SK-N-SH (cell line): ENCODE measurements at regions not wholly inside any gene's neighbourhood (a gene's known extent, or its start where the extent isn't known, plus 50 kb on each side); places are given as distances from the start of the nearest gene placed in this dataset.

ENCODE experiments used
- CTCF ChIA-PET: fragments of 300-600, 350-600 bp; formaldehyde crosslinking; extraction: SDS; loops from one replicate; lab custom pipeline; 2021; lab: Yijun Ruan, JAX
- POLR2A ChIA-PET: fragments of 350-600 bp; sonication (Branson Sonifier 250); formaldehyde crosslinking; extraction: SDS; loops from one replicate; lab custom pipeline; 2020; ENCODE audit warnings: antibody characterized with exemption, inconsistent platforms; lab: Yijun Ruan, JAX
- DNase-seq: peaks from one replicate; pipeline ENCODE4 v3.0.0; 2012
- H2AFZ ChIP-seq: fragments of 200-600 bp; sonication (generic); 2 replicates; pipeline ENCODE4 v1.8.1; 2016; ENCODE audit warnings: antibody characterized with exemption, mild to moderate bottlenecking, low read depth
- H3F3A ChIP-seq: fragments of 200-600 bp; sonication (generic); replicated peaks from 2 replicates; pipeline ENCODE3; 2016; ENCODE audit warnings: antibody characterized with exemption, mild to moderate bottlenecking; ENCODE audit not compliant: insufficient read depth
- H3K27ac ChIP-seq, 2 experiments: fragments of 200-500 bp in 1 of 2; fragments of 200-600 bp in 1 of 2; sonication (Bioruptor generic) in 1 of 2; sonication (generic), shearing (Covaris generic) in 1 of 2; 2 replicates each; pipeline versions ENCODE4 v1.5.1 to v1.6.1; 2014 to 2016; ENCODE audit warnings: low read depth in 2 of 2, inconsistent platforms in 1 of 2, low read length in 1 of 2, mild to moderate bottlenecking in 1 of 2, mixed read lengths in 1 of 2
- H3K27me3 ChIP-seq: fragments of 200-600 bp; sonication (generic), shearing (Covaris generic); 2 replicates; pipeline ENCODE4 v1.6.1; 2016; ENCODE audit warnings: mixed run types; ENCODE audit not compliant: insufficient read depth
- H3K36me3 ChIP-seq, 2 experiments: fragments of 200-500 bp in 1 of 2; fragments of 200-600 bp in 1 of 2; sonication (Bioruptor generic) in 1 of 2; sonication (generic) in 1 of 2; replicated peaks in 1 of 2; 2 replicates each; pipeline versions ENCODE3 to v1.5.1; 2014 to 2016; ENCODE audit warnings: low read length in 1 of 2, mild to moderate bottlenecking in 1 of 2; ENCODE audit not compliant: insufficient read depth in 2 of 2, control insufficient read depth in 1 of 2
- H3K4me1 ChIP-seq, 2 experiments: fragments of 200-500 bp in 1 of 2; fragments of 200-600 bp in 1 of 2; sonication (Bioruptor generic) in 1 of 2; sonication (generic), shearing (Covaris generic) in 1 of 2; 2 replicates each; pipeline versions ENCODE4 v1.5.1 to v1.6.1; 2014 to 2016; ENCODE audit warnings: low read depth in 1 of 2, low read length in 1 of 2, mixed run types in 1 of 2; ENCODE audit not compliant: insufficient read depth in 2 of 2, control insufficient read depth in 1 of 2
- H3K4me2 ChIP-seq: fragments of 200-600 bp; sonication (generic), shearing (Covaris generic); 2 replicates; pipeline ENCODE4 v1.6.1; 2017; ENCODE audit warnings: mixed run types
- H3K4me3 ChIP-seq, 2 experiments: fragments of 200-500 bp in 1 of 2; fragments of 200-600 bp in 1 of 2; sonication (Bioruptor generic) in 1 of 2; sonication (generic), shearing (Covaris generic) in 1 of 2; 2 replicates each; pipeline versions ENCODE4 v1.5.1 to v1.8.1; 2014 to 2016; ENCODE audit warnings: low read depth in 2 of 2, inconsistent platforms in 1 of 2, low read length in 1 of 2, mild to moderate bottlenecking in 1 of 2, mixed read lengths in 1 of 2, moderate library complexity in 1 of 2
- H3K79me2 ChIP-seq: fragments of 200-600 bp; sonication (generic); 2 replicates; pipeline ENCODE4 v1.8.1; 2017; ENCODE audit warnings: mild to moderate bottlenecking; ENCODE audit not compliant: insufficient read depth
- H3K9ac ChIP-seq: fragments of 200-600 bp; sonication (generic); 2 replicates; pipeline ENCODE4 v1.6.1; 2017; ENCODE audit warnings: mixed run types
- H3K9me2 ChIP-seq: fragments of 200-600 bp; sonication (generic); 2 replicates; pipeline ENCODE4 v1.6.1; 2017; ENCODE audit warnings: mixed run types
- H3K9me3 ChIP-seq: fragments of 200-600 bp; sonication (generic); 2 replicates; pipeline ENCODE4 v1.6.1; 2017; ENCODE audit warnings: mixed run types, mild to moderate bottlenecking, moderate library complexity
- H4K20me1 ChIP-seq: fragments of 200-600 bp; sonication (generic); 2 replicates; pipeline ENCODE4 v1.6.1; 2017; ENCODE audit warnings: mild to moderate bottlenecking, mixed run types; ENCODE audit not compliant: insufficient read depth
- EZH2phosphoT487 ChIP-seq: fragments of 200-600 bp; sonication (generic); IDR thresholded peaks from 2 replicates; pipeline ENCODE4 v1.6.1; 2017; ENCODE audit warnings: low read depth, mixed run types, mild to moderate bottlenecking, antibody characterized with exemption, moderate library complexity, borderline replicate concordance
- FOXJ3 ChIP-seq: sonication (generic); formaldehyde crosslinking; IDR thresholded peaks from 2 replicates; pipeline ENCODE4 v1.5.1; 2020; ENCODE audit warnings: mild to moderate bottlenecking, missing genetic modification reagents
- GABPA ChIP-seq: IDR thresholded peaks from 2 replicates; pipeline ENCODE4 v1.4.0; 2012; ENCODE audit warnings: low read depth, mild to moderate bottlenecking
- GATA2 ChIP-seq: sonication (generic); formaldehyde crosslinking; IDR thresholded peaks from 2 replicates; pipeline ENCODE4 v1.5.0; 2020; ENCODE audit warnings: mild to moderate bottlenecking, missing genetic modification reagents
- IRF3 ChIP-seq: fragments of 150-350 bp; IDR thresholded peaks from 2 replicates; pipeline ENCODE4 v1.6.1; 2016; ENCODE audit warnings: mild to moderate bottlenecking, low read depth, low read length
- NFIC ChIP-seq: IDR thresholded peaks from 2 replicates; pipeline ENCODE4 v1.4.0; 2012; ENCODE audit warnings: borderline replicate concordance
- POLR2AphosphoS5 ChIP-seq: IDR thresholded peaks from 2 replicates; pipeline ENCODE4 v1.6.1; 2012; ENCODE audit warnings: low read depth, low read length
- RAD21 ChIP-seq: IDR thresholded peaks from 2 replicates; pipeline ENCODE4 v1.6.1; 2012; ENCODE audit warnings: mild to moderate bottlenecking, low read length
- RCOR1 ChIP-seq: fragments of 150-350 bp; IDR thresholded peaks from 2 replicates; pipeline ENCODE4 v1.6.1; 2017; ENCODE audit warnings: antibody characterized with exemption, low read length
- RFX5 ChIP-seq: IDR thresholded peaks from 2 replicates; pipeline ENCODE4 v1.6.1; 2012; ENCODE audit warnings: mild to moderate bottlenecking, improper control_type of control experiment, low read length
- TAF1 ChIP-seq: IDR thresholded peaks from 2 replicates; pipeline ENCODE4 v1.6.1; 2012; ENCODE audit warnings: low read depth, mild to moderate bottlenecking, low read length, moderate library complexity, borderline replicate concordance
- TEAD4 ChIP-seq: IDR thresholded peaks from 2 replicates; pipeline ENCODE4 v1.4.0; 2012; ENCODE audit warnings: mild to moderate bottlenecking, borderline replicate concordance; ENCODE audit not compliant: insufficient read depth
- USF1 ChIP-seq: IDR thresholded peaks from 2 replicates; pipeline ENCODE4 v1.4.0; 2012; ENCODE audit warnings: low read depth, borderline replicate concordance
- YY1 ChIP-seq: IDR thresholded peaks from 2 replicates; pipeline ENCODE4 v1.4.0; 2012; ENCODE audit warnings: low read depth, mild to moderate bottlenecking
- WGBS: methylation state at CpG from one replicate; pipeline ENCODE4 v1.1.6; 2017; ENCODE audit warnings: low lambda C conversion rate; 5-methylcytosine and 5-hydroxymethylcytosine counted together
- TF ChIP-seq, protein P1 (sequence below): IDR thresholded peaks from 2 replicates; pipeline ENCODE4 v1.4.0; 2012; ENCODE audit warnings: low read depth, borderline replicate concordance
- TF ChIP-seq, protein P2 (sequence below): fragments of 150-350 bp; IDR thresholded peaks from 2 replicates; pipeline ENCODE4 v1.6.1; 2017; ENCODE audit warnings: antibody characterized with exemption, low read length, low read depth, borderline replicate concordance

GRCh38 chr6:71222671-71223070 lies 65.9 kb upstream of the OGFRL1 start:
- Histone ChIP-seq H3K4me1 (no peaks in the 10 kb centered on the region), H3K4me3 (no peak overlapping the region), H3K4me2 (no peak overlapping the region), H4K20me1 (no peaks in the 10 kb centered on the region), H3K27me3 (no peaks in the 10 kb centered on the region), H3K9ac (no peak overlapping the region), H3F3A (no peaks in the 10 kb centered on the region), H3K9me3 (no peaks in the 10 kb centered on the region), H3K36me3 (no peaks in the 10 kb centered on the region), H3K9me2 (no peaks in the 10 kb centered on the region), H3K27ac (no peak overlapping the region), H2AFZ (no peak overlapping the region), H3K79me2 (no peaks in the 10 kb centered on the region)
- TF ChIP-seq FOXJ3 (CRISPR knock-in tag) (no peak), RFX5 (no peak), GATA2 (CRISPR knock-in tag) (no peak), USF1 (no peak), RAD21 (no peak), IRF3 (no peak), EZH2phosphoT487 (no peak), TAF1 (no peak), GABPA (no peak), RCOR1 (no peak), YY1 (no peak), NFIC (no peak), POLR2AphosphoS5 (no peak), TEAD4 (no peak)
- TF ChIP-seq, protein P1, sequence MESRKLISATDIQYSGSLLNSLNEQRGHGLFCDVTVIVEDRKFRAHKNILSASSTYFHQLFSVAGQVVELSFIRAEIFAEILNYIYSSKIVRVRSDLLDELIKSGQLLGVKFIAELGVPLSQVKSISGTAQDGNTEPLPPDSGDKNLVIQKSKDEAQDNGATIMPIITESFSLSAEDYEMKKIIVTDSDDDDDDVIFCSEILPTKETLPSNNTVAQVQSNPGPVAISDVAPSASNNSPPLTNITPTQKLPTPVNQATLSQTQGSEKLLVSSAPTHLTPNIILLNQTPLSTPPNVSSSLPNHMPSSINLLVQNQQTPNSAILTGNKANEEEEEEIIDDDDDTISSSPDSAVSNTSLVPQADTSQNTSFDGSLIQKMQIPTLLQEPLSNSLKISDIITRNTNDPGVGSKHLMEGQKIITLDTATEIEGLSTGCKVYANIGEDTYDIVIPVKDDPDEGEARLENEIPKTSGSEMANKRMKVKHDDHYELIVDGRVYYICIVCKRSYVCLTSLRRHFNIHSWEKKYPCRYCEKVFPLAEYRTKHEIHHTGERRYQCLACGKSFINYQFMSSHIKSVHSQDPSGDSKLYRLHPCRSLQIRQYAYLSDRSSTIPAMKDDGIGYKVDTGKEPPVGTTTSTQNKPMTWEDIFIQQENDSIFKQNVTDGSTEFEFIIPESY = no peak
- TF ChIP-seq, protein P2, sequence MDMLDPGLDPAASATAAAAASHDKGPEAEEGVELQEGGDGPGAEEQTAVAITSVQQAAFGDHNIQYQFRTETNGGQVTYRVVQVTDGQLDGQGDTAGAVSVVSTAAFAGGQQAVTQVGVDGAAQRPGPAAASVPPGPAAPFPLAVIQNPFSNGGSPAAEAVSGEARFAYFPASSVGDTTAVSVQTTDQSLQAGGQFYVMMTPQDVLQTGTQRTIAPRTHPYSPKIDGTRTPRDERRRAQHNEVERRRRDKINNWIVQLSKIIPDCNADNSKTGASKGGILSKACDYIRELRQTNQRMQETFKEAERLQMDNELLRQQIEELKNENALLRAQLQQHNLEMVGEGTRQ = no peak
- POLR2A ChIA-PET = no interaction called here
- CTCF ChIA-PET = no interaction called here
- WGBS = 44% methylated on average over 4 of the region's 4 CpGs
- DNase-seq = no peak
